ENCODE measurements at regions not wholly inside any gene's neighbourhood (a gene's known extent, or its start where the extent isn't known, plus 50 kb on each side); places are given as distances from the start of the nearest gene placed in this dataset.

GRCh38 chr5:15374886-15375285 lies 125.1 kb upstream of the FBXL7 start:
- TF ChIP-seq POLR2A (IDR thresholded peaks at IDR 0.05; ENCODE audit: low read depth, low read length) = no peak
- no peak for TF ChIP-seq POLR2AphosphoS2 (IDR thresholded peaks at IDR 0.05; ENCODE audit: low read depth, low read length)
- no peak for TF ChIP-seq ZNF274 (IDR thresholded peaks at IDR 0.05; ENCODE audit: insufficient read depth, insufficient read length)
- TF ChIP-seq CTCF (IDR thresholded peaks at IDR 0.05 in 2 of 3, conservative IDR thresholded peaks at IDR 0.05 in 1 of 3; ENCODE audit: control insufficient read depth in 2 of 3, extremely low read depth in 1 of 3, insufficient read depth in 1 of 3, low read depth in 3 of 3, low read length in 3 of 3) = no peak
- no peak for TF ChIP-seq ATF7 (IDR thresholded peaks at IDR 0.05; ENCODE audit: low read depth)
- TF ChIP-seq MXI1 (IDR thresholded peaks at IDR 0.05; ENCODE audit: low read depth, low read length) = no peak
- TF ChIP-seq SIN3A (IDR thresholded peaks at IDR 0.05; ENCODE audit: low read depth, low read length) = no peak
- no peak for TF ChIP-seq SUZ12 (IDR thresholded peaks at IDR 0.05; ENCODE audit: unreplicated experiment)
- no peak for TF ChIP-seq ZNF207 (IDR thresholded peaks at IDR 0.05; ENCODE audit: borderline replicate concordance)
- TF ChIP-seq BHLHE40 (IDR thresholded peaks at IDR 0.05; ENCODE audit: borderline replicate concordance in 1 of 2, low read depth in 2 of 2, low read length in 1 of 2) = no peak
- TF ChIP-seq EZH2 (IDR thresholded peaks at IDR 0.05; ENCODE audit: borderline replicate concordance, control insufficient read depth, low read depth, low read length) = no peak
- no peak for TF ChIP-seq EP300 (IDR thresholded peaks at IDR 0.05; ENCODE audit: borderline replicate concordance in 1 of 2, control insufficient read depth in 1 of 2, low read depth in 2 of 2, low read length in 2 of 2)
- TF ChIP-seq ZBED1 (IDR thresholded peaks at IDR 0.05; ENCODE audit: borderline replicate concordance) = no peak
